Tibial nerve (tissue), 4 donors: ENCODE measurements at regions not wholly inside any gene's neighbourhood (a gene's known extent, or its start where the extent isn't known, plus 50 kb on each side); places are given as distances from the start of the nearest gene placed in this dataset.

Experiments
- DNase-seq, 2 donors: peaks; one replicate each; pipeline ENCODE4 v3.0.0-alpha.2; 2019; ENCODE audit warnings: low spot score in 2 of 2
- H3K27ac ChIP-seq, 4 donors: fragments of 200-600 bp; sonication (generic) in 3 of 4; one replicate each; pipeline ENCODE4 v1.5.1; 2017 to 2019; ENCODE audit warnings: mild to moderate bottlenecking in 1 of 4
- H3K27me3 ChIP-seq, 2 donors: fragments of 200-600 bp; sonication (generic) in 1 of 2; one replicate each; pipeline versions ENCODE4 v1.5.1 to v1.6.0; 2017 to 2019
- H3K36me3 ChIP-seq, 3 donors: fragments of 200-600 bp; sonication (generic); one replicate each; pipeline ENCODE4 v1.5.1; 2018 to 2019
- H3K4me1 ChIP-seq, 4 donors: fragments of 200-600 bp; sonication (generic) in 3 of 4; one replicate each; pipeline ENCODE4 v1.5.1; 2017 to 2019
- H3K4me3 ChIP-seq, 4 donors: fragments of 200-600 bp; sonication (generic) in 3 of 4; one replicate each; pipeline ENCODE4 v1.5.1; 2017 to 2019; ENCODE audit warnings: mild to moderate bottlenecking in 1 of 4, moderate library complexity in 1 of 4
- H3K9me3 ChIP-seq, 4 donors: fragments of 200-600 bp; sonication (generic) in 3 of 4; one replicate each; pipeline ENCODE4 v1.5.1; 2017 to 2019
- EP300 ChIP-seq, 2 donors: sonication (generic); formaldehyde crosslinking; IDR thresholded peaks; one replicate each; pipeline ENCODE4 v1.6.1; 2017; ENCODE audit warnings: antibody characterized with exemption in 2 of 2, mild to moderate bottlenecking in 1 of 2
- POLR2A ChIP-seq, 2 donors: fragments of 450-650 bp; IDR thresholded peaks; one replicate each; pipeline ENCODE4 v1.6.1; 2017; ENCODE audit warnings: antibody characterized with exemption in 2 of 2, mild to moderate bottlenecking in 2 of 2, moderate library complexity in 2 of 2
- WGBS, 2 donors: methylation state at CpG; one replicate each; pipeline ENCODE4 v1.1.5; 2018; 5-methylcytosine and 5-hydroxymethylcytosine counted together
- TF ChIP-seq, protein P1 (sequence below), 5 experiments: fragments of 200-600 bp in 3 of 5; fragments of 450-650 bp in 2 of 5; sonication (generic) in 3 of 5; IDR thresholded peaks; one replicate each; pipeline ENCODE4 v1.5.1; 2016 to 2019; ENCODE audit warnings: antibody characterized with exemption in 5 of 5, mild to moderate bottlenecking in 3 of 5, moderate library complexity in 2 of 5

GRCh38 chr16:62503073-62503472, 466.8 kb upstream of the CDH8 start:
- Histone ChIP-seq H3K4me1 (no peaks in the 10 kb centered on the region), H3K27ac (no peak overlapping the region)
- 77 to 81% methylated on average over 3 of the region's 3 CpGs for WGBS, 2 donors

DNA sequence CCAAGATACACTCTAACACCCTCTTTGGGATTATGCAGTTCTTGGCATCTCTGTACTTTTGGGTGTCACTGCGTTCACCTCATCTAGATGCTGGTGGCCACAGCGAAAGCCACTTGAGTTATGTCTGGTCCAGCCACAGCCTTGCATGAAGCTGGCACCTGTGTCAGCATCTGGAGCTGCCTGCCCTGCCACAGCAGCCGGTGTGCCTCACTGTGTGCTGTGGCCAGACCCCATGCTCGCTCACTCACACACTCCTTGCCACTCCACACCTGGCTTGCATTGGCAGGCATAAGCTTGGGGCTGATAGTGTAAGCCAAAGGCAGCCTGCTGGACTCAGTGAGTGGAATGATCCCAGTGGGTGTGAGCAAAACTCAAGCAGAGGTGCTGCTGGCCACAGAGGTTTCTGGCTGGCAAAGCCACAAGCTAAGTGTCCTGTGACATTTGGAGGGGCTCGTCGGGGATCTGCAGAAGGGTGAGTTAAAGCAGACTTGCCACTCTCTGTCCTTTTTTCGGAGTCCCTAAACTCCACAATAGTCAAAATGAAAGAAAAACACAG, 442.7 kb upstream of the CDH8 start:
- H3K27ac ChIP-seq: no peak overlapping the region
- H3K4me3 ChIP-seq: no peak overlapping the region
- H3K4me1 ChIP-seq: no peaks in the 10 kb centered on the region
- no peaks in the 10 kb centered on the region for H3K36me3 ChIP-seq
- peaks cover 0 to 18% (median 0%) of the 10 kb centered on the region in 4 donors for H3K9me3 ChIP-seq
- 87% methylated on average over 7 of the region's 7 CpGs for WGBS, 2 donors
- TF ChIP-seq EP300 (IDR thresholded peaks at IDR 0.05) (no peak), POLR2A (IDR thresholded peaks at IDR 0.05) (no peak)
- TF ChIP-seq, protein P1, sequence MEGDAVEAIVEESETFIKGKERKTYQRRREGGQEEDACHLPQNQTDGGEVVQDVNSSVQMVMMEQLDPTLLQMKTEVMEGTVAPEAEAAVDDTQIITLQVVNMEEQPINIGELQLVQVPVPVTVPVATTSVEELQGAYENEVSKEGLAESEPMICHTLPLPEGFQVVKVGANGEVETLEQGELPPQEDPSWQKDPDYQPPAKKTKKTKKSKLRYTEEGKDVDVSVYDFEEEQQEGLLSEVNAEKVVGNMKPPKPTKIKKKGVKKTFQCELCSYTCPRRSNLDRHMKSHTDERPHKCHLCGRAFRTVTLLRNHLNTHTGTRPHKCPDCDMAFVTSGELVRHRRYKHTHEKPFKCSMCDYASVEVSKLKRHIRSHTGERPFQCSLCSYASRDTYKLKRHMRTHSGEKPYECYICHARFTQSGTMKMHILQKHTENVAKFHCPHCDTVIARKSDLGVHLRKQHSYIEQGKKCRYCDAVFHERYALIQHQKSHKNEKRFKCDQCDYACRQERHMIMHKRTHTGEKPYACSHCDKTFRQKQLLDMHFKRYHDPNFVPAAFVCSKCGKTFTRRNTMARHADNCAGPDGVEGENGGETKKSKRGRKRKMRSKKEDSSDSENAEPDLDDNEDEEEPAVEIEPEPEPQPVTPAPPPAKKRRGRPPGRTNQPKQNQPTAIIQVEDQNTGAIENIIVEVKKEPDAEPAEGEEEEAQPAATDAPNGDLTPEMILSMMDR (IDR thresholded peaks at IDR 0.05): no peak
- no peaks in the 10 kb centered on the region for H3K27me3 ChIP-seq
- DNase-seq: no peak

More at GRCh38 chr16:62503073-62503472, 466.8 kb upstream of the CDH8 start:
- Histone ChIP-seq H3K4me3 (no peak overlapping the region), H3K27me3 (no peaks in the 10 kb centered on the region), H3K36me3 (no peaks in the 10 kb centered on the region), H3K9me3 (no peaks in the 10 kb centered on the region)
- TF ChIP-seq, protein P1 (IDR thresholded peaks at IDR 0.05): no peak
- TF ChIP-seq POLR2A (IDR thresholded peaks at IDR 0.05) (no peak), EP300 (IDR thresholded peaks at IDR 0.05) (no peak)
- DNase-seq: no peak

- Histone ChIP-seq H3K27ac (no peak overlapping the region), H3K27me3 (no peaks in the 10 kb centered on the region), H3K9me3 (peaks cover 0 to 18% (median 0%) of the 10 kb centered on the region in 4 donors), H3K4me1 (no peaks in the 10 kb centered on the region), H3K4me3 (no peak overlapping the region), H3K36me3 (no peaks in the 10 kb centered on the region)
- WGBS, 2 donors: 89 to 96% methylated on average over 2 to 3 of the region's 3 CpGs
- TF ChIP-seq POLR2A (IDR thresholded peaks at IDR 0.05) (no peak), EP300 (IDR thresholded peaks at IDR 0.05) (no peak)
- TF ChIP-seq, protein P1 (IDR thresholded peaks at IDR 0.05): no peak
- no peak for DNase-seq
Measured at GRCh38 chr16:62477796-62478195, 441.6 kb upstream of the CDH8 start.

GRCh38 chr16:62475573-62475972, 439.3 kb upstream of the CDH8 start:
- Histone ChIP-seq H3K4me3 (no peak overlapping the region), H3K27me3 (no peaks in the 10 kb centered on the region), H3K9me3 (peaks cover 0 to 24% (median 0%) of the 10 kb centered on the region in 4 donors), H3K27ac (no peak overlapping the region), H3K36me3 (no peaks in the 10 kb centered on the region), H3K4me1 (no peaks in the 10 kb centered on the region)
- no peak for TF ChIP-seq EP300 (IDR thresholded peaks at IDR 0.05)
- TF ChIP-seq, protein P1 (IDR thresholded peaks at IDR 0.05): no peak
- no peak for TF ChIP-seq POLR2A (IDR thresholded peaks at IDR 0.05)
- no peak for DNase-seq

GRCh38 chr16:62462971-62463370, 426.7 kb upstream of the CDH8 start:
- H3K4me1 ChIP-seq: no peaks in the 10 kb centered on the region
- no peak overlapping the region for H3K4me3 ChIP-seq
- no peak overlapping the region for H3K27ac ChIP-seq
- no peaks in the 10 kb centered on the region for H3K36me3 ChIP-seq
- H3K27me3 ChIP-seq: no peaks in the 10 kb centered on the region
- TF ChIP-seq, protein P1 (IDR thresholded peaks at IDR 0.05): no peak
- TF ChIP-seq POLR2A (IDR thresholded peaks at IDR 0.05) (no peak), EP300 (IDR thresholded peaks at IDR 0.05) (no peak)
- WGBS, 2 donors: 62 to 79% methylated on average over 2 of the region's 2 CpGs
- DNase-seq: no peak
- H3K9me3 ChIP-seq: peaks cover 0 to 12% (median 0%) of the 10 kb centered on the region in 4 donors
